GM10266 (cell line): ENCODE measurements at regions not wholly inside any gene's neighbourhood (a gene's known extent, or its start where the extent isn't known, plus 50 kb on each side); places are given as distances from the start of the nearest gene placed in this dataset.

Experiments
- DNase-seq: peaks from one replicate; pipeline ENCODE4 v3.0.0; 2012; ENCODE audit errors: extremely low spot score
- CTCF ChIP-seq: IDR thresholded peaks from 2 replicates; pipeline ENCODE4 v1.5.1; 2012; ENCODE audit warnings: mild to moderate bottlenecking, low read depth; ENCODE audit not compliant: control insufficient read depth, insufficient read depth; ENCODE audit errors: missing control alignments

- no peak for TF ChIP-seq CTCF
- no peak for DNase-seq
Measured at GRCh38 chr3:66629982-66630368, 129.2 kb upstream of the LRIG1 start.

GRCh38 chr3:66633402-66634381 lies 132.9 kb upstream of the LRIG1 start:
- no peak for TF ChIP-seq CTCF
- no peak for DNase-seq

- TF ChIP-seq CTCF, result no peak
- DNase-seq, result no peak
Measured at GRCh38 chr3:66638717-66639116, 137.9 kb upstream of the LRIG1 start.

- no peak for DNase-seq
Measured at GRCh38 chr3:66639809-66640356, 139.1 kb upstream of the LRIG1 start.

GRCh38 chr3:66642019-66642418 lies 141.2 kb upstream of the LRIG1 start:
- TF ChIP-seq CTCF, result no peak
- DNase-seq, result no peak

More at GRCh38 chr3:66639809-66640356, 139.1 kb upstream of the LRIG1 start:
- no peak for TF ChIP-seq CTCF

GRCh38 chr3:66642484-66642883 lies 141.7 kb upstream of the LRIG1 start:
- no peak for TF ChIP-seq CTCF

GRCh38 chr3:66644549-66644948 lies 143.7 kb upstream of the LRIG1 start:
- TF ChIP-seq CTCF, result no peak
- DNase-seq, result no peak

More at GRCh38 chr3:66642484-66642883, 141.7 kb upstream of the LRIG1 start:
- DNase-seq, result no peak
